ENCODE measurements at regions not wholly inside any gene's neighbourhood (a gene's known extent, or its start where the extent isn't known, plus 50 kb on each side); places are given as distances from the start of the nearest gene placed in this dataset.

- H3K36me3 Mint-ChIP-seq, result no peaks in the 10 kb centered on the region
These were observed 182.3 kb upstream of the ANO3 start for GRCh38 chr11:26149585-26149984.

GRCh38 chr11:26150031-26150430 is 181.9 kb upstream of the ANO3 start:
- Mint-ChIP-seq H3K27ac (no peak overlapping the region), H3K27me3 (no peaks in the 10 kb centered on the region)

More at GRCh38 chr11:26149585-26149984, 182.3 kb upstream of the ANO3 start:
- no peaks in the 10 kb centered on the region for H3K4me1 ChIP-seq (ENCODE audit: control insufficient read depth, insufficient read depth, low read length, poor library complexity, severe bottlenecking)
- no peaks in the 10 kb centered on the region for H3K27me3 ChIP-seq (ENCODE audit: control insufficient read depth, insufficient read depth, low read length)
- no peaks in the 10 kb centered on the region for H3K4me1 Mint-ChIP-seq
- no peak overlapping the region for H3K4me3 Mint-ChIP-seq
- no peak overlapping the region for H3K27ac Mint-ChIP-seq
- peaks cover 0 to 24% (median 4%) of the 10 kb centered on the region in 7 donors for H3K9me3 Mint-ChIP-seq
- no peak for ATAC-seq (ENCODE audit: low read depth in 2 of 2)
- H3K27ac ChIP-seq (ENCODE audit: insufficient read depth, low read length, poor library complexity, severe bottlenecking), result no peak overlapping the region
- H3K4me3 ChIP-seq (ENCODE audit: low read depth, low read length), result no peak overlapping the region
- no peaks in the 10 kb centered on the region for H3K36me3 ChIP-seq (ENCODE audit: control insufficient read depth, insufficient read depth, low read length)
- no peaks in the 10 kb centered on the region for H3K9me3 ChIP-seq (ENCODE audit: control insufficient read depth in 2 of 2, low read length in 2 of 2)
- no peaks in the 10 kb centered on the region for H3K27me3 Mint-ChIP-seq
- DNase-seq, result no peak

GRCh38 chr11:26158251-26158650 is 173.7 kb upstream of the ANO3 start:
- Histone ChIP-seq H3K9me3 (ENCODE audit: control insufficient read depth in 2 of 2, low read length in 2 of 2) (peaks cover 0 to 3% of the 10 kb centered on the region in 2 experiments), H3K4me1 (ENCODE audit: control insufficient read depth, insufficient read depth, low read length, poor library complexity, severe bottlenecking) (no peaks in the 10 kb centered on the region), H3K36me3 (ENCODE audit: control insufficient read depth, insufficient read depth, low read length) (no peaks in the 10 kb centered on the region), H3K27ac (ENCODE audit: insufficient read depth, low read length, poor library complexity, severe bottlenecking) (no peak overlapping the region), H3K4me3 (ENCODE audit: low read depth, low read length) (no peak overlapping the region), H3K27me3 (ENCODE audit: control insufficient read depth, insufficient read depth, low read length) (no peaks in the 10 kb centered on the region)
- Mint-ChIP-seq H3K27ac (no peak overlapping the region), H3K9me3 (peaks cover 0 to 26% (median 7%) of the 10 kb centered on the region in 7 donors), H3K36me3 (no peaks in the 10 kb centered on the region), H3K27me3 (no peaks in the 10 kb centered on the region), H3K4me3 (no peak overlapping the region), H3K4me1 (no peaks in the 10 kb centered on the region)
- DNase-seq, result no peak
- no peak for ATAC-seq (ENCODE audit: low read depth in 2 of 2)

More at GRCh38 chr11:26150031-26150430, 181.9 kb upstream of the ANO3 start:
- peaks cover 0 to 24% (median 4%) of the 10 kb centered on the region in 7 donors for H3K9me3 Mint-ChIP-seq
- H3K4me3 ChIP-seq (ENCODE audit: low read depth, low read length), result no peak overlapping the region
- DNase-seq, result no peak
- no peaks in the 10 kb centered on the region for H3K36me3 ChIP-seq (ENCODE audit: control insufficient read depth, insufficient read depth, low read length)
- ATAC-seq (ENCODE audit: low read depth in 2 of 2), result no peak
- no peaks in the 10 kb centered on the region for H3K27me3 ChIP-seq (ENCODE audit: control insufficient read depth, insufficient read depth, low read length)
- H3K27ac ChIP-seq (ENCODE audit: insufficient read depth, low read length, poor library complexity, severe bottlenecking), result no peak overlapping the region
- H3K4me3 Mint-ChIP-seq, result no peak overlapping the region
- no peaks in the 10 kb centered on the region for H3K9me3 ChIP-seq (ENCODE audit: control insufficient read depth in 2 of 2, low read length in 2 of 2)
- no peaks in the 10 kb centered on the region for H3K4me1 ChIP-seq (ENCODE audit: control insufficient read depth, insufficient read depth, low read length, poor library complexity, severe bottlenecking)
- H3K36me3 Mint-ChIP-seq, result no peaks in the 10 kb centered on the region
- no peaks in the 10 kb centered on the region for H3K4me1 Mint-ChIP-seq

GRCh38 chr11:26162291-26162690 is 169.6 kb upstream of the ANO3 start:
- ATAC-seq (ENCODE audit: low read depth in 2 of 2), result no peak
- Histone ChIP-seq H3K27ac (ENCODE audit: insufficient read depth, low read length, poor library complexity, severe bottlenecking) (no peak overlapping the region), H3K9me3 (ENCODE audit: control insufficient read depth in 2 of 2, low read length in 2 of 2) (peaks cover 0 to 3% of the 10 kb centered on the region in 2 experiments), H3K4me3 (ENCODE audit: low read depth, low read length) (no peak overlapping the region), H3K27me3 (ENCODE audit: control insufficient read depth, insufficient read depth, low read length) (no peaks in the 10 kb centered on the region), H3K4me1 (ENCODE audit: control insufficient read depth, insufficient read depth, low read length, poor library complexity, severe bottlenecking) (no peaks in the 10 kb centered on the region), H3K36me3 (ENCODE audit: control insufficient read depth, insufficient read depth, low read length) (no peaks in the 10 kb centered on the region)
- Mint-ChIP-seq H3K27me3 (no peaks in the 10 kb centered on the region), H3K27ac (no peak overlapping the region), H3K4me3 (no peak overlapping the region), H3K4me1 (no peaks in the 10 kb centered on the region), H3K36me3 (no peaks in the 10 kb centered on the region), H3K9me3 (peaks cover 2 to 15% (median 7%) of the 10 kb centered on the region in 7 donors)
- no peak for DNase-seq

DNA sequence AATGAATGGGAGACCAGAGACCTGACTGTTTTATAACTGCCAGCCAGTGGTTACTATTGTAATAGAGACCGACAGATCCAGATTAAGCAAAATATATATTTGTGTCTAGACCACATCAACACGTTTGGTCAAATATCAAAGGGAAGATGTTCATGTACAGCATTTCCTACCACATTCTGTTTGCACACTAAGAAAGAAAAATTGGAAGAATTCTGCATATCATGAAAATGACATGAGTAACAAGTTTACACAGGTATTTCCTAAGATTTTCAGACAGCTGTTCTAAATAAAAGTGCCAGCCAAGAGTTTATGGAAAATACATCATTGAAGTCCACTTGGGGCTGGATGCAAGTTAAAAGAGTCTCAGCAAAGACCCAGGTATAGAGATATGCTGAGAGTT is 145.5 kb upstream of the ANO3 start:
- Histone ChIP-seq H3K27ac (ENCODE audit: insufficient read depth, low read length, poor library complexity, severe bottlenecking) (no peak overlapping the region), H3K4me1 (ENCODE audit: control insufficient read depth, insufficient read depth, low read length, poor library complexity, severe bottlenecking) (no peaks in the 10 kb centered on the region), H3K36me3 (ENCODE audit: control insufficient read depth, insufficient read depth, low read length) (no peaks in the 10 kb centered on the region), H3K9me3 (ENCODE audit: control insufficient read depth in 2 of 2, low read length in 2 of 2) (no peaks in the 10 kb centered on the region), H3K4me3 (ENCODE audit: low read depth, low read length) (no peak overlapping the region), H3K27me3 (ENCODE audit: control insufficient read depth, insufficient read depth, low read length) (no peaks in the 10 kb centered on the region)
- Mint-ChIP-seq H3K27ac (no peak overlapping the region), H3K27me3 (no peaks in the 10 kb centered on the region), H3K4me3 (no peak overlapping the region), H3K36me3 (no peaks in the 10 kb centered on the region), H3K4me1 (no peaks in the 10 kb centered on the region), H3K9me3 (peaks cover 0 to 14% (median 4%) of the 10 kb centered on the region in 7 donors)
- ATAC-seq (ENCODE audit: low read depth in 2 of 2) (no peak), DNase-seq (no peak)

DNA sequence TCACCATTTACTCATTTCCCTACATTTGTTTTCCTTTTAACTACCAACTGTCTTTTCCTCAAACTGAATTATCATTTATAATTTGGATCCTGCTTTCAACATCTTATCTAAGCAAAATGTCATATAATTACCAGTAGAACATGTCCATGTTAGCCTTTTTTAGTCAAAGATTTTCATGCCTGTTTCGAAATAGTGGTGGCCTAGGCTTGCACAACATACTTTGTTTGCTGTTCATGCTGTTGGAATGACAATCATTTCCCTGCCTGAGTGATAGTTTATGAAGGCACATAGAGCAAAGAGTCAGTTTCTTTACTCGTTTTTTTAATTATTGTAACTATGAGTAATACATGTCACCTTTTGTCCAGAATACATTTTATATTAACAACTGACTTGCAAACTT is 144.3 kb upstream of the ANO3 start:
- no peak for DNase-seq
- H3K27ac ChIP-seq (ENCODE audit: insufficient read depth, low read length, poor library complexity, severe bottlenecking), result no peak overlapping the region
- Mint-ChIP-seq H3K9me3 (peaks cover 2 to 15% (median 5%) of the 10 kb centered on the region in 7 donors), H3K27me3 (no peaks in the 10 kb centered on the region), H3K4me1 (no peaks in the 10 kb centered on the region), H3K4me3 (no peak overlapping the region), H3K27ac (no peak overlapping the region), H3K36me3 (no peaks in the 10 kb centered on the region)
- no peaks in the 10 kb centered on the region for H3K9me3 ChIP-seq (ENCODE audit: control insufficient read depth in 2 of 2, low read length in 2 of 2)
- no peak for ATAC-seq (ENCODE audit: low read depth in 2 of 2)
- no peaks in the 10 kb centered on the region for H3K27me3 ChIP-seq (ENCODE audit: control insufficient read depth, insufficient read depth, low read length)
- no peaks in the 10 kb centered on the region for H3K36me3 ChIP-seq (ENCODE audit: control insufficient read depth, insufficient read depth, low read length)
- no peaks in the 10 kb centered on the region for H3K4me1 ChIP-seq (ENCODE audit: control insufficient read depth, insufficient read depth, low read length, poor library complexity, severe bottlenecking)
- H3K4me3 ChIP-seq (ENCODE audit: low read depth, low read length), result no peak overlapping the region

DNA sequence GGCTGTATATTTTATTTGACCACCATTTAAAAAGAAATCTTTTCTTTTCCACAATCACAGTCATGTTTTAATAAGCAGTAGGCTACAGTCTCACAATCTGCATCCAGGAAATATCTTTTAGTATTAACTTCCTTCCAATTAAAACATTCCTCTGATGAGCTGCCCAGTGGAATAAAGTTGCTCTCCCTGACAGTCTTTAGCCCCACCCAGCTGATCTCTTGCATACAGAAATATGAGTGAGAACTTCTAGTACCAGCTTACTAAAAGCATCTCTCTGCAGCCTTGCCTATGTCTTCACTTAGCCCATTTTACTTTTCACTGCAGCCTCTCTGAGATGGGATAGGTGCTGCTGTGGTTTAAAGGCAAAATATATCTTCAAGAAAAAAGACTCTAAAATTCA is 143.4 kb upstream of the ANO3 start:
- no peaks in the 10 kb centered on the region for H3K27me3 ChIP-seq (ENCODE audit: control insufficient read depth, insufficient read depth, low read length)
- no peak overlapping the region for H3K27ac ChIP-seq (ENCODE audit: insufficient read depth, low read length, poor library complexity, severe bottlenecking)
- DNase-seq (no peak), ATAC-seq (ENCODE audit: low read depth in 2 of 2) (no peak)
- no peaks in the 10 kb centered on the region for H3K4me1 Mint-ChIP-seq
- H3K4me3 ChIP-seq (ENCODE audit: low read depth, low read length), result no peak overlapping the region
- no peaks in the 10 kb centered on the region for H3K4me1 ChIP-seq (ENCODE audit: control insufficient read depth, insufficient read depth, low read length, poor library complexity, severe bottlenecking)
- no peaks in the 10 kb centered on the region for H3K27me3 Mint-ChIP-seq
- no peaks in the 10 kb centered on the region for H3K36me3 Mint-ChIP-seq
- H3K9me3 ChIP-seq (ENCODE audit: control insufficient read depth in 2 of 2, low read length in 2 of 2), result no peaks in the 10 kb centered on the region
- no peak overlapping the region for H3K27ac Mint-ChIP-seq
- no peak overlapping the region for H3K4me3 Mint-ChIP-seq
- no peaks in the 10 kb centered on the region for H3K36me3 ChIP-seq (ENCODE audit: control insufficient read depth, insufficient read depth, low read length)
- peaks cover 2 to 16% (median 5%) of the 10 kb centered on the region in 7 donors for H3K9me3 Mint-ChIP-seq

GRCh38 chr11:26191193-26191592 is 140.7 kb upstream of the ANO3 start:
- no peak overlapping the region for H3K4me3 Mint-ChIP-seq
- no peak overlapping the region for H3K27ac Mint-ChIP-seq
- ATAC-seq (ENCODE audit: low read depth in 2 of 2) (no peak), DNase-seq (no peak)
- no peaks in the 10 kb centered on the region for H3K4me1 Mint-ChIP-seq
- no peaks in the 10 kb centered on the region for H3K36me3 Mint-ChIP-seq
- no peaks in the 10 kb centered on the region for H3K27me3 Mint-ChIP-seq
- no peaks in the 10 kb centered on the region for H3K27me3 ChIP-seq (ENCODE audit: control insufficient read depth, insufficient read depth, low read length)
- H3K36me3 ChIP-seq (ENCODE audit: control insufficient read depth, insufficient read depth, low read length), result no peaks in the 10 kb centered on the region
- H3K9me3 ChIP-seq (ENCODE audit: control insufficient read depth in 2 of 2, low read length in 2 of 2), result no peaks in the 10 kb centered on the region
- no peak overlapping the region for H3K27ac ChIP-seq (ENCODE audit: insufficient read depth, low read length, poor library complexity, severe bottlenecking)
- no peaks in the 10 kb centered on the region for H3K4me1 ChIP-seq (ENCODE audit: control insufficient read depth, insufficient read depth, low read length, poor library complexity, severe bottlenecking)
- H3K9me3 Mint-ChIP-seq, result peaks cover 2 to 24% (median 4%) of the 10 kb centered on the region in 7 donors
- H3K4me3 ChIP-seq (ENCODE audit: low read depth, low read length), result no peak overlapping the region

Measured in CD4-positive, CD25-positive, alpha-beta regulatory T cell (primary cell).